Endothelial cell (in vitro differentiated cells): ENCODE measurements at regions not wholly inside any gene's neighbourhood (a gene's known extent, or its start where the extent isn't known, plus 50 kb on each side); places are given as distances from the start of the nearest gene placed in this dataset.

Experiments used
- DNase-seq: peaks from one replicate; pipeline ENCODE4 v3.0.0; 2021; ENCODE audit warnings: low spot score
- H3K27ac Mint-ChIP-seq: one replicate; pipeline ENCODE4 v1.8.0; 2021; ENCODE audit warnings: mixed read lengths, inconsistent platforms; ENCODE audit not compliant: unreplicated experiment
- H3K27me3 Mint-ChIP-seq: one replicate; pipeline ENCODE4 v1.8.0; 2021; ENCODE audit warnings: mild to moderate bottlenecking, moderate library complexity, mixed read lengths, inconsistent platforms; ENCODE audit not compliant: unreplicated experiment
- H3K36me3 Mint-ChIP-seq: one replicate; pipeline ENCODE4 v1.8.0; 2021; ENCODE audit warnings: mild to moderate bottlenecking, low read depth, mixed read lengths, inconsistent platforms; ENCODE audit not compliant: unreplicated experiment
- H3K4me1 Mint-ChIP-seq: one replicate; pipeline ENCODE4 v1.8.0; 2021; ENCODE audit warnings: mild to moderate bottlenecking, mixed read lengths, inconsistent platforms; ENCODE audit not compliant: unreplicated experiment
- H3K4me3 Mint-ChIP-seq: one replicate; pipeline ENCODE4 v1.8.0; 2021; ENCODE audit warnings: mild to moderate bottlenecking, mixed read lengths, inconsistent platforms; ENCODE audit not compliant: unreplicated experiment
- H3K9me3 Mint-ChIP-seq: one replicate; pipeline ENCODE4 v1.8.0; 2021; ENCODE audit warnings: mixed read lengths, inconsistent platforms; ENCODE audit not compliant: unreplicated experiment
- TF ChIP-seq, protein P1 (sequence below): fragments of 200-600 bp; sonication (generic); IDR thresholded peaks from one replicate; pipeline ENCODE4 v1.5.0; 2021; ENCODE audit warnings: antibody characterized with exemption; ENCODE audit not compliant: unreplicated experiment

DNA sequence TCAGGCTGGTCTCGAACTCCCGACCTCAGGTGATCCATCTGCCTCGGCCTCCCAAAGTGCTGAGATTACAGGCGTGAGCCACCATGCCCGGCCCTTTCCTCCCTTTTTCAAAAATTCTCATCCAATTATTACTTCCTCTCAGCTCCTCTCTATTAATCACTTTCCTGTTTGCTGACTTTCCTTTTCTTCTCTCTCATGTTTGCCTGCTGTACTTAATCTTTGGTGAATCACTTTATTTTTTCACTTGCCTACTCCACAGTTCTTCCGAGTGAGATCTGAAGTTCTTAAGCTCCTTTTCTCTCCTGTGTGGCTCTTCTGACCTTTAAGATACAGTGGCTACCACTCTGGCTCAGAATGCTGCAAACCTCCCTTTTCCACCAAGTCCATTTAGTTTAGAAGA lies 126.3 kb upstream of the SERTAD2 start:
- no peak overlapping the region for H3K4me3 Mint-ChIP-seq
- H3K4me1 Mint-ChIP-seq, result no peaks in the 10 kb centered on the region
- peaks cover 3% of the 10 kb centered on the region for H3K27me3 Mint-ChIP-seq
- DNase-seq, result no peak
- no peaks in the 10 kb centered on the region for H3K9me3 Mint-ChIP-seq
- H3K36me3 Mint-ChIP-seq, result no peaks in the 10 kb centered on the region
- TF ChIP-seq, protein P1, sequence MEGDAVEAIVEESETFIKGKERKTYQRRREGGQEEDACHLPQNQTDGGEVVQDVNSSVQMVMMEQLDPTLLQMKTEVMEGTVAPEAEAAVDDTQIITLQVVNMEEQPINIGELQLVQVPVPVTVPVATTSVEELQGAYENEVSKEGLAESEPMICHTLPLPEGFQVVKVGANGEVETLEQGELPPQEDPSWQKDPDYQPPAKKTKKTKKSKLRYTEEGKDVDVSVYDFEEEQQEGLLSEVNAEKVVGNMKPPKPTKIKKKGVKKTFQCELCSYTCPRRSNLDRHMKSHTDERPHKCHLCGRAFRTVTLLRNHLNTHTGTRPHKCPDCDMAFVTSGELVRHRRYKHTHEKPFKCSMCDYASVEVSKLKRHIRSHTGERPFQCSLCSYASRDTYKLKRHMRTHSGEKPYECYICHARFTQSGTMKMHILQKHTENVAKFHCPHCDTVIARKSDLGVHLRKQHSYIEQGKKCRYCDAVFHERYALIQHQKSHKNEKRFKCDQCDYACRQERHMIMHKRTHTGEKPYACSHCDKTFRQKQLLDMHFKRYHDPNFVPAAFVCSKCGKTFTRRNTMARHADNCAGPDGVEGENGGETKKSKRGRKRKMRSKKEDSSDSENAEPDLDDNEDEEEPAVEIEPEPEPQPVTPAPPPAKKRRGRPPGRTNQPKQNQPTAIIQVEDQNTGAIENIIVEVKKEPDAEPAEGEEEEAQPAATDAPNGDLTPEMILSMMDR, result no peak
- H3K27ac Mint-ChIP-seq, result no peak overlapping the region

DNA sequence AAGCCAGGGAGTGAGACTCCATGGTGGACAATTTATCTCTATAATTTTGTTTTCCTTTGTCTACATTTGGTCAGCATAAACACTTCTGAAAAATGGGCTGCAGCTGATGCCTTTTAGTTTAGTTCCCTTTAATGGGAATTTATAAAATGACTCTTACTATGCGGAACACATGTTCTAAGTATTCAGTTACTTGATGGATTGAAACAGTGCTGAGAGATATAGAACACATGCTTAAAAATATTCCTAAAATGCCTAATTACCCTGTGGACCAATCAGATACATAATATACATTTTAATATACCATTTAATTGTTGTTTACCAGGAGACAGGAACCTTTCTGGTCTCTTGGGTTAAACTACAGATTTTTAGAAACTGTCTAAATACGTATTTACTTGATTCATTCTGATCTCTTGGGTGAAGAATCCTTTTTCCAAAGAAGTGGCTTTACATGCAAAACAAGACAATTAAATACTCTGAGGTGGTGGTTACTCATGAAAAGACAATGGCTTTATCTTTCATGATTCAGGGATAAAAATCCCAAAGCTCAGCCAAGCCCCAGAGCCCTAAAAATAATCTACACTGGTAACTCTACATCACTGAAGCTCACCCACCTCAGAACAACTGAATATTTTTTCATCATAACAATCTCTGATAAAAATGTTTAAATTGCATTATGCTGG lies 128.1 kb upstream of the SERTAD2 start:
- TF ChIP-seq, protein P1, result no peak
- no peak for DNase-seq
- no peaks in the 10 kb centered on the region for H3K36me3 Mint-ChIP-seq
- H3K9me3 Mint-ChIP-seq, result no peaks in the 10 kb centered on the region
- H3K27ac Mint-ChIP-seq, result no peak overlapping the region
- peaks cover 3% of the 10 kb centered on the region for H3K27me3 Mint-ChIP-seq
- H3K4me3 Mint-ChIP-seq, result no peak overlapping the region
- H3K4me1 Mint-ChIP-seq, result no peaks in the 10 kb centered on the region

DNA sequence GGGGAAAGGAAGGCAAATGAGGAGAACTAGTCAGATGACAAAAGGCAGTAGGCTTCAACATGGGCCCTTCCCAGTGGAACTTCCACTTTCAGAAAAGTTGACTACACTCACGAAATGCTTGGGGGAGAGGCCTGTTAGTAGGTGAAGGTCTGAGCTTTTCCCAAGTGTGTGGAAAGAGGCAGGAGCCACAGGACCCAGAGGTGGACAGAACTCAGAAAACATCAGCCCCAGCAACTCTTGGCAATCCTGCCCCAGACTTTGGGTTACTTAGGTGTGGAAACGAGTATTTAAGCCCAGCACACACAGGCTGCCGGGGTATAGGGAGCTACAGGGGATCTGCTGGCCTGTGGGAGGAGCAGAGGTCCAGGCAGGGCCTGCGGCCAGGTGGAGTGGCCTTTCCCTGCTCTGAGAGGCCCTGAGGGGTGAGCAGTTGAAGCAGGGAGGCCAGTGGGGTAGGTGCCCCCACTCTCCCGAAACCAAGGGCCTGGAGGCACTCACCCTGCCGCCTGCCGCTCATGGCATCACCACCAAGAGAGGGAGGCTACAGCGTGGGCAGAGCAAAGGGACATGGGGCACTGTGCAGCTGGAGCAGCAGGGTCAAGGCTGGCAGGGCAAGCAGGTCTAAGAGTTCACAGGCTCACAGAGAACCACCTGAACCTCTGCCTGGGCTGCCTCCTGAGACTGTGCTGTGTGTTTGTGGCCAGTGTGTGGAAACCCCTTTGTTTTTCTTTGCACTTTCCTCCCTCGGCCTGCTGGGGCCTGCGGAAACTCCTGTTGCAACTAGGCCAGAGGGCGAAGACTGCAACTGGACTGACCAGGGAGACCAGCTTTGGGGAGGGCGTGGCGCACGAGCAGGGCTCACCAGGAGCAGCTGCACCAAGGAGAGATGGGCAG lies 130.7 kb upstream of the SERTAD2 start:
- H3K27ac Mint-ChIP-seq, result no peak overlapping the region
- no peaks in the 10 kb centered on the region for H3K9me3 Mint-ChIP-seq
- H3K4me1 Mint-ChIP-seq, result no peaks in the 10 kb centered on the region
- TF ChIP-seq, protein P1, result no peak
- H3K4me3 Mint-ChIP-seq, result no peak overlapping the region
- H3K36me3 Mint-ChIP-seq, result no peaks in the 10 kb centered on the region
- DNase-seq, result no peak
- H3K27me3 Mint-ChIP-seq, result peaks cover 3% of the 10 kb centered on the region

DNA sequence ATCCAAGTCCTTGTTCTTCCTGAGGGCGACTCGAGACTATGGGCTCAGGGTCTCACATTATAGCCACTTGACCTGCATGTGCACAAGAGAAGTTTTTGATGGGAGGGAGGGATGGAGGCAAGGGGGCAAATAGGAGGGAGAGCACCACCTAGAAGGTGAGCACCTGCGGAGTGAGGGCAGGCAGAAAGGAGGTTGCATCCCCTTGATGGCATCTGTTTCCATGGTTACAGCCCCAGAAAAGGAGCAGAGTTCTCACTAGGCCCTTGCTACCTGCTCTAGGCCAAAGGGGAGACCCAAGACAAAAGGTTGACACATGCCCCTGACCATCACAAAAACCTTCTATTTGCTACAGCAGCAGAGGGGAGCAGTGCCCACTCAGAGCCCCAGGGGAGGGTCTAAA lies 131.5 kb upstream of the SERTAD2 start:
- TF ChIP-seq, protein P1, result no peak
- Mint-ChIP-seq H3K27ac (no peak overlapping the region), H3K4me1 (peaks cover 7% of the 10 kb centered on the region), H3K27me3 (peaks cover 3% of the 10 kb centered on the region), H3K4me3 (no peak overlapping the region), H3K36me3 (no peaks in the 10 kb centered on the region), H3K9me3 (no peaks in the 10 kb centered on the region)
- DNase-seq, result no peak
